Suprapubic skin (tissue), 4 donors: ENCODE measurements at regions not wholly inside any gene's neighbourhood (a gene's known extent, or its start where the extent isn't known, plus 50 kb on each side); places are given as distances from the start of the nearest gene placed in this dataset.

ENCODE experiments used
- DNase-seq, 2 donors: peaks; one replicate each; pipeline ENCODE4 v3.0.0-alpha.2; 2019; ENCODE audit warnings: low spot score in 2 of 2
- H3K27ac ChIP-seq: fragments of 200-600 bp; sonication (generic); one replicate; pipeline ENCODE4 v1.5.1; 2019
- H3K27me3 ChIP-seq: fragments of 200-600 bp; sonication (generic); one replicate; pipeline ENCODE4 v1.5.1; 2019
- H3K36me3 ChIP-seq: fragments of 200-600 bp; sonication (generic); one replicate; pipeline ENCODE4 v1.5.1; 2019
- H3K4me1 ChIP-seq: fragments of 200-600 bp; sonication (generic); one replicate; pipeline ENCODE4 v1.5.1; 2019
- H3K4me3 ChIP-seq: fragments of 200-600 bp; sonication (generic); one replicate; pipeline ENCODE4 v1.5.1; 2019; ENCODE audit warnings: mild to moderate bottlenecking
- H3K9me3 ChIP-seq: fragments of 200-600 bp; sonication (generic); one replicate; pipeline ENCODE4 v1.5.1; 2019
- CTCF ChIP-seq, 2 donors: fragments of 200-600 bp in 1 of 2; fragments of 450-650 bp in 1 of 2; sonication (generic) in 1 of 2; IDR thresholded peaks; one replicate each; pipeline ENCODE4 v1.5.1; 2016 to 2019; ENCODE audit warnings: antibody characterized with exemption in 2 of 2, mild to moderate bottlenecking in 1 of 2, moderate library complexity in 1 of 2
- EP300 ChIP-seq: sonication (generic); formaldehyde crosslinking; IDR thresholded peaks from one replicate; pipeline ENCODE4 v1.6.1; 2017; ENCODE audit warnings: antibody characterized with exemption
- POLR2A ChIP-seq, 2 donors: fragments of 450-650 bp; IDR thresholded peaks; one replicate each; pipeline ENCODE4 v1.6.1; 2017; ENCODE audit warnings: antibody characterized with exemption in 2 of 2, mild to moderate bottlenecking in 2 of 2, moderate library complexity in 2 of 2
- POLR2AphosphoS5 ChIP-seq, 3 donors: sonication (generic); formaldehyde crosslinking; IDR thresholded peaks; one replicate each; pipeline ENCODE4 v1.6.1; 2017; ENCODE audit warnings: antibody characterized with exemption in 3 of 3
- WGBS: methylation state at CpG from one replicate; pipeline ENCODE4 v1.1.5; 2018; 5-methylcytosine and 5-hydroxymethylcytosine counted together

- no peak overlapping the region for H3K27ac ChIP-seq
- H3K27me3 ChIP-seq: no peaks in the 10 kb centered on the region
- no peaks in the 10 kb centered on the region for H3K36me3 ChIP-seq
- TF ChIP-seq POLR2A (IDR thresholded peaks at IDR 0.05) (no peak), CTCF (IDR thresholded peaks at IDR 0.05) (no peak), POLR2AphosphoS5 (IDR thresholded peaks at IDR 0.05) (no peak), EP300 (no peak)
- WGBS: 59% methylated on average over 2 of the region's 2 CpGs
- no peak overlapping the region for H3K4me3 ChIP-seq
- no peaks in the 10 kb centered on the region for H3K9me3 ChIP-seq
- no peaks in the 10 kb centered on the region for H3K4me1 ChIP-seq
- DNase-seq: no peak
These were observed 1200.2 kb downstream of the LRFN5 start for GRCh38 chr14:42806909-42807315.

- Histone ChIP-seq H3K4me1 (no peaks in the 10 kb centered on the region), H3K9me3 (no peaks in the 10 kb centered on the region), H3K27me3 (no peaks in the 10 kb centered on the region), H3K36me3 (no peaks in the 10 kb centered on the region), H3K4me3 (no peak overlapping the region), H3K27ac (no peak overlapping the region)
- DNase-seq: no peak
- WGBS: 67% methylated on average over 4 of the region's 4 CpGs
- no peak for TF ChIP-seq POLR2AphosphoS5 (IDR thresholded peaks at IDR 0.05)
- TF ChIP-seq CTCF (IDR thresholded peaks at IDR 0.05): no peak
- TF ChIP-seq POLR2A (IDR thresholded peaks at IDR 0.05): no peak
- no peak for TF ChIP-seq EP300
These were observed 1197.5 kb downstream of the LRFN5 start for GRCh38 chr14:42804141-42804540.

GRCh38 chr14:42802346-42802745 lies 1195.7 kb downstream of the LRFN5 start:
- no peak overlapping the region for H3K27ac ChIP-seq
- H3K36me3 ChIP-seq: no peaks in the 10 kb centered on the region
- no peaks in the 10 kb centered on the region for H3K27me3 ChIP-seq
- no peak for DNase-seq
- no peaks in the 10 kb centered on the region for H3K9me3 ChIP-seq
- TF ChIP-seq POLR2AphosphoS5 (IDR thresholded peaks at IDR 0.05) (no peak), EP300 (no peak), CTCF (IDR thresholded peaks at IDR 0.05) (no peak), POLR2A (IDR thresholded peaks at IDR 0.05) (no peak)
- no peak overlapping the region for H3K4me3 ChIP-seq
- H3K4me1 ChIP-seq: no peaks in the 10 kb centered on the region
- WGBS: 86% methylated on average over 1 of the region's 1 CpG

GRCh38 chr14:42792166-42792565 lies 1185.5 kb downstream of the LRFN5 start:
- H3K4me3 ChIP-seq: no peak overlapping the region
- H3K27ac ChIP-seq: no peak overlapping the region
- no peak for DNase-seq
- H3K9me3 ChIP-seq: no peaks in the 10 kb centered on the region
- H3K27me3 ChIP-seq: no peaks in the 10 kb centered on the region
- 82% methylated on average over 1 of the region's 1 CpG for WGBS
- TF ChIP-seq POLR2AphosphoS5 (IDR thresholded peaks at IDR 0.05): no peak
- no peak for TF ChIP-seq EP300
- TF ChIP-seq POLR2A (IDR thresholded peaks at IDR 0.05): no peak
- no peak for TF ChIP-seq CTCF (IDR thresholded peaks at IDR 0.05)
- no peaks in the 10 kb centered on the region for H3K36me3 ChIP-seq
- H3K4me1 ChIP-seq: no peaks in the 10 kb centered on the region

GRCh38 chr14:42782754-42783153 lies 1176.1 kb downstream of the LRFN5 start:
- Histone ChIP-seq H3K27me3 (no peaks in the 10 kb centered on the region), H3K9me3 (peaks cover 13% of the 10 kb centered on the region), H3K4me1 (no peaks in the 10 kb centered on the region), H3K4me3 (no peak overlapping the region), H3K27ac (no peak overlapping the region), H3K36me3 (no peaks in the 10 kb centered on the region)
- DNase-seq: no peak
- 79% methylated on average over 3 of the region's 3 CpGs for WGBS
- TF ChIP-seq EP300: no peak
- no peak for TF ChIP-seq POLR2A (IDR thresholded peaks at IDR 0.05)
- TF ChIP-seq CTCF (IDR thresholded peaks at IDR 0.05): no peak
- no peak for TF ChIP-seq POLR2AphosphoS5 (IDR thresholded peaks at IDR 0.05)
